ENCODE measurements at regions not wholly inside any gene's neighbourhood (a gene's known extent, or its start where the extent isn't known, plus 50 kb on each side); places are given as distances from the start of the nearest gene placed in this dataset.

- TF ChIP-seq CTCF (IDR thresholded peaks at IDR 0.05) (no peak), POLR2A (IDR thresholded peaks at IDR 0.05; ENCODE audit: low read depth) (no peak)
These were observed 93.2 kb upstream of the BMAL1 start for GRCh38 chr11:13184295-13184794.
